H9 (cell line): ENCODE measurements at regions not wholly inside any gene's neighbourhood (a gene's known extent, or its start where the extent isn't known, plus 50 kb on each side); places are given as distances from the start of the nearest gene placed in this dataset.

Experiments
- DNase-seq: peaks from one replicate; pipeline ENCODE4 v3.0.0-alpha.2; 2017
- H2AFZ ChIP-seq: one replicate; pipeline ENCODE4 v1.6.1; 2013; ENCODE audit warnings: mild to moderate bottlenecking, low read length, control low read depth, moderate library complexity
- H2AK5ac ChIP-seq: 2 replicates; pipeline ENCODE4 v1.6.1; 2013; ENCODE audit warnings: low read length, control low read depth, mixed read lengths; ENCODE audit not compliant: insufficient read length
- H2BK120ac ChIP-seq: one replicate; pipeline ENCODE4 v1.6.1; 2013; ENCODE audit warnings: low read depth, mild to moderate bottlenecking, low read length, control low read depth, inconsistent platforms; ENCODE audit not compliant: poor library complexity, severe bottlenecking
- H2BK12ac ChIP-seq: 2 replicates; pipeline ENCODE4 v1.6.1; 2013; ENCODE audit warnings: low read length, control low read depth, mixed read lengths, low read depth; ENCODE audit not compliant: insufficient read length
- H2BK15ac ChIP-seq: 2 replicates; pipeline ENCODE4 v1.6.1; 2013; ENCODE audit warnings: low read depth, low read length, control low read depth
- H2BK20ac ChIP-seq: one replicate; pipeline ENCODE4 v1.6.1; 2013; ENCODE audit warnings: low read depth, mild to moderate bottlenecking, low read length, control low read depth, inconsistent platforms; ENCODE audit not compliant: poor library complexity, severe bottlenecking
- H2BK5ac ChIP-seq: 2 replicates; pipeline ENCODE4 v1.6.1; 2013; ENCODE audit warnings: low read length, control low read depth, mixed read lengths; ENCODE audit not compliant: insufficient read length
- H3K14ac ChIP-seq: 2 replicates; pipeline ENCODE4 v1.6.1; 2013; ENCODE audit warnings: low read length, control low read depth; ENCODE audit not compliant: insufficient read depth
- H3K18ac ChIP-seq: 2 replicates; pipeline ENCODE4 v1.6.1; 2013; ENCODE audit warnings: low read depth, mild to moderate bottlenecking, mixed read lengths, low read length, control low read depth; ENCODE audit not compliant: insufficient read length
- H3K23ac ChIP-seq: 2 replicates; pipeline ENCODE4 v1.6.1; 2013; ENCODE audit warnings: low read length, control low read depth, mixed read lengths, low read depth; ENCODE audit not compliant: insufficient read length
- H3K23me2 ChIP-seq: 2 replicates; pipeline ENCODE4 v1.6.1; 2013; ENCODE audit warnings: low read depth, mild to moderate bottlenecking, mixed read lengths, low read length, control low read depth; ENCODE audit not compliant: insufficient read length, poor library complexity, severe bottlenecking
- H3K27ac ChIP-seq: 2 replicates; pipeline ENCODE4 v1.5.1; 2013; ENCODE audit warnings: low read length, control low read depth, mixed read lengths, low read depth; ENCODE audit not compliant: insufficient read length
- H3K27me3 ChIP-seq: 2 replicates; pipeline ENCODE4 v1.6.1; 2013; ENCODE audit warnings: low read length, control low read depth, inconsistent platforms; ENCODE audit not compliant: insufficient read depth
- H3K4ac ChIP-seq: 2 replicates; pipeline ENCODE4 v1.6.1; 2013; ENCODE audit warnings: low read depth, mild to moderate bottlenecking, control low read depth, inconsistent platforms, low read length, moderate library complexity
- H3K4me1 ChIP-seq: 2 replicates; pipeline ENCODE4 v1.6.1; 2013; ENCODE audit warnings: low read length, control low read depth, inconsistent platforms; ENCODE audit not compliant: insufficient read depth
- H3K4me2 ChIP-seq: 2 replicates; pipeline ENCODE4 v1.6.1; 2013; ENCODE audit warnings: low read length, control low read depth, mixed read lengths; ENCODE audit not compliant: insufficient read length, insufficient read depth
- H3K56ac ChIP-seq: 2 replicates; pipeline ENCODE4 v1.6.1; 2013; ENCODE audit warnings: low read depth, mild to moderate bottlenecking, mixed read lengths, low read length, control low read depth; ENCODE audit not compliant: insufficient read length
- H3K79me1 ChIP-seq: 2 replicates; pipeline ENCODE4 v1.6.1; 2013; ENCODE audit warnings: low read depth, mild to moderate bottlenecking, moderate library complexity, low read length, control low read depth, inconsistent platforms; ENCODE audit not compliant: insufficient read depth, poor library complexity, severe bottlenecking
- H3K79me2 ChIP-seq: 2 replicates; pipeline ENCODE4 v1.6.1; 2013; ENCODE audit warnings: low read length, control low read depth, inconsistent platforms; ENCODE audit not compliant: insufficient read depth
- H3K9ac ChIP-seq: 2 replicates; pipeline ENCODE4 v1.6.1; 2013; ENCODE audit warnings: low read length, control low read depth, mixed read lengths; ENCODE audit not compliant: insufficient read length; ENCODE audit errors: extremely low read depth
- H3K9me3 ChIP-seq: one replicate; pipeline ENCODE4 v1.6.1; 2013; ENCODE audit warnings: low read depth, low read length, inconsistent platforms; ENCODE audit not compliant: control insufficient read depth
- H3T11ph ChIP-seq: one replicate; pipeline ENCODE4 v1.6.1; 2013; ENCODE audit warnings: mild to moderate bottlenecking, low read length, control low read depth, inconsistent platforms
- H4K20me1 ChIP-seq: one replicate; pipeline ENCODE4 v1.6.1; 2013; ENCODE audit not compliant: control insufficient read depth, insufficient read length, insufficient read depth
- H4K5ac ChIP-seq: 2 replicates; pipeline ENCODE4 v1.6.1; 2013; ENCODE audit warnings: low read depth, mild to moderate bottlenecking, mixed read lengths, low read length, control low read depth; ENCODE audit not compliant: insufficient read length
- H4K8ac ChIP-seq: replicated peaks from 2 replicates; pipeline ENCODE4 v1.6.1; 2013; ENCODE audit warnings: low read length, control low read depth, mixed read lengths, low read depth; ENCODE audit not compliant: insufficient read length
- H4K91ac ChIP-seq: 2 replicates; pipeline ENCODE4 v1.6.1; 2013; ENCODE audit warnings: low read depth, mild to moderate bottlenecking, moderate library complexity, mixed read lengths, low read length, control low read depth; ENCODE audit not compliant: insufficient read length
- H3K27ac Mint-ChIP-seq, 3 experiments: 2 replicates in 2 of 3; 3 replicates in 1 of 3; pipeline ENCODE4 v1.8.0; 2020 to 2021; ENCODE audit warnings: mixed read lengths in 3 of 3, mild to moderate bottlenecking in 1 of 3, moderate library complexity in 1 of 3
- H3K27me3 Mint-ChIP-seq: 2 replicates; pipeline ENCODE4 v1.8.0; 2021; ENCODE audit warnings: low read depth, mild to moderate bottlenecking, moderate library complexity, mixed read lengths
- H3K36me3 Mint-ChIP-seq, 3 experiments: 2 replicates in 2 of 3; 3 replicates in 1 of 3; pipeline ENCODE4 v1.8.0; 2020 to 2021; ENCODE audit warnings: low read depth in 3 of 3, mixed read lengths in 3 of 3; ENCODE audit not compliant: insufficient read depth in 1 of 3
- H3K4me1 Mint-ChIP-seq, 2 experiments: 2 replicates each; pipeline ENCODE4 v1.8.0; 2020; ENCODE audit warnings: mixed read lengths in 2 of 2
- H3K4me3 Mint-ChIP-seq, 2 experiments: 2 replicates in 1 of 2; 3 replicates in 1 of 2; pipeline ENCODE4 v1.8.0; 2020 to 2021; ENCODE audit warnings: mild to moderate bottlenecking in 2 of 2, mixed read lengths in 2 of 2, moderate library complexity in 1 of 2
- H3K9me3 Mint-ChIP-seq, 2 experiments: 2 replicates in 1 of 2; 3 replicates in 1 of 2; pipeline ENCODE4 v1.8.0; 2020; ENCODE audit warnings: mild to moderate bottlenecking in 2 of 2, mixed read lengths in 2 of 2, moderate library complexity in 1 of 2
- CTCF ChIP-seq: fragments of 200-600 bp; sonication (generic); conservative IDR thresholded peaks from 3 replicates; pipeline ENCODE4 v1.8.0; 2021; ENCODE audit warnings: antibody characterized with exemption, mild to moderate bottlenecking
- WGBS: extraction: QIAGEN DNeasy Blood & Tissue Kit; methylation state at CpG from one replicate; pipeline ENCODE4 v1.1.7; 2013; ENCODE audit warnings: missing lambda C conversion rate, low lambda C conversion rate, mixed read lengths; ENCODE audit not compliant: insufficient read length; ENCODE audit errors: extremely low coverage; 5-methylcytosine and 5-hydroxymethylcytosine counted together

GRCh38 chr15:99502182-99502581 lies 63.6 kb upstream of the MEF2A start:
- Histone ChIP-seq H3K9me3 (no peaks in the 10 kb centered on the region), H2AK5ac (no peak overlapping the region), H3K18ac (no peak overlapping the region), H2BK12ac (no peak overlapping the region), H2BK5ac (no peak overlapping the region), H4K5ac (no peak overlapping the region), H3K27ac (no peak overlapping the region), H3K56ac (no peak overlapping the region), H3K23ac (no peak overlapping the region), H2AFZ (no peak overlapping the region), H4K20me1 (no peaks in the 10 kb centered on the region), H3K4me2 (no peak overlapping the region), H3K27me3 (no peaks in the 10 kb centered on the region), H3K23me2 (no peaks in the 10 kb centered on the region), H2BK120ac (no peak overlapping the region), H3K79me1 (no peaks in the 10 kb centered on the region), H4K91ac (no peak overlapping the region), H3K14ac (no peak overlapping the region), H3T11ph (no peak overlapping the region), H4K8ac (no peak overlapping the region), H3K4me1 (no peaks in the 10 kb centered on the region), H3K9ac (no peak overlapping the region), H3K4ac (no peak overlapping the region), H3K79me2 (no peaks in the 10 kb centered on the region), H2BK20ac (no peak overlapping the region), H2BK15ac (no peak overlapping the region)
- peaks cover 4 to 6% of the 10 kb centered on the region in 2 experiments; a peak in 3 of 4 replicates for H3K4me1 Mint-ChIP-seq
- 0 out of 7 replicates have a peak, but pooled peaks cover 0 to 5% (median 0%) of the 10 kb centered on the region in 3 experiments for H3K36me3 Mint-ChIP-seq
- H3K27ac Mint-ChIP-seq, result peak overlapping the region in 1 of 3 experiments; percentile 44; a peak in 1 of 7 replicates
- TF ChIP-seq CTCF, result no peak
- peaks cover 2% of the 10 kb centered on the region for H3K27me3 Mint-ChIP-seq
- WGBS, result no CpG with 5 or more reads among the region's 4 CpGs
- no peaks in the 10 kb centered on the region; a peak in 1 of 5 replicates for H3K9me3 Mint-ChIP-seq
- H3K4me3 Mint-ChIP-seq, result no peak overlapping the region
- no peak for DNase-seq
